Muscle layer of duodenum (tissue), 2 donors: ENCODE measurements at regions not wholly inside any gene's neighbourhood (a gene's known extent, or its start where the extent isn't known, plus 50 kb on each side); places are given as distances from the start of the nearest gene placed in this dataset.

Source experiments
- H3K27ac ChIP-seq: one replicate; pipeline ENCODE4 v1.7.0; 2013; ENCODE audit warnings: mild to moderate bottlenecking, low read length
- H3K27me3 ChIP-seq: one replicate; pipeline ENCODE4 v1.7.0; 2013; ENCODE audit warnings: low read depth, mild to moderate bottlenecking, control low read depth, low read length
- H3K36me3 ChIP-seq, 2 donors: one replicate each; pipeline ENCODE4 v1.7.0; 2013; ENCODE audit warnings: low read length in 2 of 2, control low read depth in 1 of 2, mild to moderate bottlenecking in 1 of 2; ENCODE audit not compliant: insufficient read depth in 2 of 2, control insufficient read depth in 1 of 2
- H3K4me1 ChIP-seq, 2 donors: one replicate each; pipeline ENCODE4 v1.7.0; 2013; ENCODE audit warnings: low read length in 2 of 2, mild to moderate bottlenecking in 2 of 2, control low read depth in 1 of 2, moderate library complexity in 1 of 2; ENCODE audit not compliant: insufficient read depth in 2 of 2, control insufficient read depth in 1 of 2
- H3K4me3 ChIP-seq, 2 donors: one replicate each; pipeline ENCODE4 v1.7.0; 2013; ENCODE audit warnings: low read length in 2 of 2, low read depth in 1 of 2, mild to moderate bottlenecking in 1 of 2
- H3K9me3 ChIP-seq, 2 donors: one replicate each; pipeline ENCODE4 v1.7.0; 2013; ENCODE audit warnings: low read length in 2 of 2, control low read depth in 1 of 2, mild to moderate bottlenecking in 1 of 2; ENCODE audit not compliant: control insufficient read depth in 1 of 2
- donor health status: healthy.

DNA sequence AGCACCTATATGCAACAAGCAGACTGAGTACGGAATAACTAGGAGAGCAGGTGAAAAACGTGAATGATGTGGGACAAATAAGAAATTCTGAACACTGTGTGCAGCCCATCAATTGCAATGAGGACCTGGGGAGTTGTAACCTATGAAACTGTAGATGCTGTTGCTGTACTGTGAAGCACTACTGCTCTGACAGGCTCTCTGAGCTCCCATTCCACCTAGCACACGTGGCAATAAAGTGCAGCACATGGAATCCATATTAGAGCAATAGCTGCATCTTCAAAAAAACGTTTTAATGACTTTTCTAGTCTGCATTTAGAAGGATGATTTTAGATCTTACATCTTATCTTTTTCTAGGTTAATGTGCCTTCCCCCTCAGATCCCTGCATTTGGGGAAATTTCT, 748.7 kb upstream of the GOLIM4 start:
- H3K4me1 ChIP-seq, result no peaks in the 10 kb centered on the region
- no peaks in the 10 kb centered on the region for H3K27me3 ChIP-seq
- no peaks in the 10 kb centered on the region for H3K36me3 ChIP-seq
- H3K27ac ChIP-seq, result no peak overlapping the region
- H3K9me3 ChIP-seq, result no peaks in the 10 kb centered on the region
- no peak overlapping the region for H3K4me3 ChIP-seq

DNA sequence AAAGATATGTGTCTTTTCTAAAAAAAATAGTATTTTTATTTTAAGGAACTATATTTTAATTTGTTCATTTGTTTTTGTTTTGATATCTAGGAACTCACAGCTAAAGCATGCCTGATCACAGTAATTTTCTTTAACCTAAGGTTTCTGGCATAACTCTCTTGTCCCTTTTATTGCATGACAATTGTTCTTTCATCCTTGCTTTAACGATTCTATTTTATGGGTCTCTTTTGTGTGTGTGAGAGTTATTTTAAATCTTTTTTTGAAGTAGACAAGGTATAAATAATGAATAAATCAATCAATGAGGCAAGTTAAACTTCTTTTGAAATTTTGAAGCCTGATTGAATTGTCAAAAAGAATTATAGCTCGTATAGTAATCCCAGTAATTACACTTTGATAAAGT, 747.8 kb upstream of the GOLIM4 start:
- Histone ChIP-seq H3K4me3 (no peak overlapping the region), H3K27me3 (no peaks in the 10 kb centered on the region), H3K36me3 (no peaks in the 10 kb centered on the region), H3K9me3 (no peaks in the 10 kb centered on the region), H3K4me1 (no peaks in the 10 kb centered on the region), H3K27ac (no peak overlapping the region)

DNA sequence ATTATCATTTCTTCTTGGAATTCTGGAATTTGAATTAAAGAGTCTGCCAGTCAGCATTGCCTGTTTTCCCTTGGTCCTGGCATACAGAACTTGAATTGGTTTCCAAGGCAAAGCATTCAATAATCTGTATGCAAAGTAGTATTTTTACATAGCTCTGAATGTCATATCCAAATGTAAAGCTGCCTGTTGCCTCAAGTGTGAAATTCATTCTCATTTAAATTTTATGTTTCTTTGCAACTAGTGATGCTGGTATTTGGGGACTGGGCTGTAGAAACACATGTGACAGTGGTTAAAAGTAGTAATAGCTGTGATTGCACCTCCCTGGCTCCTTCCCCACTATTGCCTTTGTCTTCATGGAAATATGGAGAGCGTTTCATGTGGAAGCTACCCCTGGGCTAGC, 743.9 kb upstream of the GOLIM4 start:
- no peak overlapping the region for H3K27ac ChIP-seq
- H3K4me1 ChIP-seq, result no peaks in the 10 kb centered on the region
- no peaks in the 10 kb centered on the region for H3K27me3 ChIP-seq
- no peak overlapping the region for H3K4me3 ChIP-seq
- no peaks in the 10 kb centered on the region for H3K9me3 ChIP-seq
- H3K36me3 ChIP-seq, result no peaks in the 10 kb centered on the region

DNA sequence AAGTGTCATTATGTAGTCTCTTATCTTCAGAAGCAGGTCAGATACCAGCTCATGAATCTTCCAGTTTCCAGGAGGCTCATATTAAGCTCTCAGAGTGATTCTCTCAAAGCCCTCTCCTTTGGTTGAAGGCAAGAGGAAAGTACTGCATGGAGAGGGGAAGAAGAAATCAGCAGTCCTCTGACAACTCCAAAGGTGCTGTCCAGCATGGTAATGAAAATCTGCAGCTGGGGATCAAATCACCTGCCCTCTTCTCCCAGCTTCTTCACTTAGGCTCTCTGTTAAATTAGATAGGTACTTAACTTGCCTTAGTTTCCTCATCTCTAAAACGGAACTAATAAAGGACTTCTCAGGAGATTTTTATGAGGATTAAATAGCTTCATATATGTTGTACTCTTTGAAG, 738.8 kb upstream of the GOLIM4 start:
- Histone ChIP-seq H3K36me3 (no peaks in the 10 kb centered on the region), H3K4me1 (no peaks in the 10 kb centered on the region), H3K4me3 (no peak overlapping the region)

DNA sequence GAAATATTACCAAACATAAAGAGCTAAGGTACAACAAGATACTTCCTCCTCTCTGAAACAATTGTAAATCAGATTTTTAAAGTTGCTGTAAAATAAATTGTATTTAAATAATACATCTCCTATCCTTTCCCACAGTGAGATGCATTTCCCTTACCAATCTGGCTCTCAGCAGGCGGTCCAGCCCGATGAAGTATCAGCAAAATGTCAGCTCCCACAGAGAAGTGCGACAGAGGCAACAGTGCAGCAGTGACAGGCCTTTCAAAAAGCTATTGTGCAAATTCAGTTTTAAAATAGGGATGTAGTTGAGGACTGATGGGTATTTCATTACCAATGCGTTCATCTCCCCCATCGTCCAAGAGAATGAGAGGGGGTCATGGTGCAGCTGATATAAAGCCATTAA, 733.2 kb upstream of the GOLIM4 start:
- no peaks in the 10 kb centered on the region for H3K9me3 ChIP-seq
- H3K36me3 ChIP-seq, result no peaks in the 10 kb centered on the region
- H3K27ac ChIP-seq, result no peak overlapping the region
- no peaks in the 10 kb centered on the region for H3K27me3 ChIP-seq
- H3K4me3 ChIP-seq, result no peak overlapping the region
- H3K4me1 ChIP-seq, result no peaks in the 10 kb centered on the region

More for the DNA sequence above, 738.8 kb upstream of the GOLIM4 start:
- Histone ChIP-seq H3K9me3 (no peaks in the 10 kb centered on the region), H3K27me3 (no peaks in the 10 kb centered on the region), H3K27ac (no peak overlapping the region)

DNA sequence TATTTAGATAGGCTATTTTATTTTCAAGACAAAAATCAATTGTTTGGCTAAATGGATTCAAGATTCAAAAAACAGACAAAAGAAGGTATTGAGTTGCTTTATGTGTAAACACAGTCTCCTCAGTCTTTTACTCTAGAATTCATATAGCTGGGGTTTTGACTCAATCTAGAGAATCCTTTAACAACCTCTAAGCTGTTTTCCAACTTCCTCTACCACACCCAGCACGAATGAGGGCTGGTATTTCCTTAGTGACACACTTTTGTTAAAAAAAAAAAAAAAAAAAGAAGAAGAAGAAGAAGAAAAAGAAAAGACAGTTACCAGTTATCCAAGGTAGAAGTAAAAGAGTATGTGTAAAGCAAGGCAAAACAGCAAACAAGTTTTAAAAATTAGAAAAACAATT, 732.8 kb upstream of the GOLIM4 start:
- Histone ChIP-seq H3K27me3 (no peaks in the 10 kb centered on the region), H3K4me3 (no peak overlapping the region), H3K27ac (no peak overlapping the region), H3K9me3 (no peaks in the 10 kb centered on the region), H3K4me1 (no peaks in the 10 kb centered on the region), H3K36me3 (no peaks in the 10 kb centered on the region)

DNA sequence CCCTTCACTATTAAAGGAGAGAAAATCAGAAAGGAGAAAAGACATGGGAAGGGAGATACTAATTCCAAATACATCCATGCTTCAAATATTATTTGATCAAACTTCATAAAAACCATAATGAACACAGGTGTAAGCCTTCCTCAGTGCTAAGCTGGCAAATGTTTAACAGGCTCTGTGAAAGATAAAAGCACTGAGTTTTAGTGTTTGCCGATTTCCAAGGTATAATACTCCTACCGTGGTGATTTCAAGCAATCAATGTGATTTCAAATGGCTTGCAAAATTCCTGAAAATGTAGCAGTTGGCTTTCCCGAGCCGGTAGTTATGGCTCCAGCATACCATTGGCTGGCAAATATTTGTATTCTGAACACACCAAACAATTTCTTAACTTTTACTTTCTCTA, 732.3 kb upstream of the GOLIM4 start:
- Histone ChIP-seq H3K9me3 (no peaks in the 10 kb centered on the region), H3K27me3 (no peaks in the 10 kb centered on the region), H3K4me3 (no peak overlapping the region), H3K4me1 (no peaks in the 10 kb centered on the region), H3K36me3 (no peaks in the 10 kb centered on the region), H3K27ac (no peak overlapping the region)

DNA sequence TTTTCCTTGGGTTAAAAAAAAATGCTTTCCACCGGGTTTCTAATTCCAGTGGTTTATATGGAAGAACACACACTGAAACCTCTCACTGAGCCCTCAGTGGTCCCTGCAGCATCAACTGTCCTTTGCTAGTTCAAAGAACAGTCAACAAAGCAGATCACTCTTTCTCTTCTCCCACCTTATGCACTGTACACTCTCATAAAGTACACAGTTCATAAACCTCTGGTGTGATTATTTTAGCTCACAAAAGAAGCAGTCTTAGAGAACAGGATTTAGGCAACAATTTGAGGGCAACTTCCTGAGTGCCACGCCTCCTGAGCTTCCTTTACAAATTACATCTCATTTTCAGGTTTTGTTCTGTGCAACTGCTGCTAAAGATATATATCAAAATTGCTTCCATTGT, 728.4 kb upstream of the GOLIM4 start:
- Histone ChIP-seq H3K9me3 (no peaks in the 10 kb centered on the region), H3K4me1 (no peaks in the 10 kb centered on the region), H3K27me3 (no peaks in the 10 kb centered on the region), H3K4me3 (no peak overlapping the region), H3K36me3 (no peaks in the 10 kb centered on the region), H3K27ac (no peak overlapping the region)

DNA sequence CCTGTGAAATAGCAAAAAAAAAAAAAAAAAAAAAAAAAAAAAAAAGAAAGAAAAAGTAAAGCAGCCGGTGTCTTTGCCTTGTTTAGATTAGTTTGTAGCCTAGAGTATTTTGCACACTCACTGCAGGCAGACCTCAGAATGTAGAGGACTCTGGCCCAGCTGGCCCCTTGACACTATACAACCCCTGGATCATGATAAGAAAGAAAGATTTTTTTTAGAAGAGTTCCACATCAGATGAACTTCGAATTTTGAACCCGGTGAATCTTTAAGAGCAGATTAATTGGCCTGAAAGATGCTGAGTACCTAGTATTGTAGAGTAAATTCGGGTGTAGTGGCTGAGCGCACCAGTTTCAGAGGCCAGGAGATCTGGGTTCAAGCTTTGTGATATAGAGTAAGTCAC, 727.7 kb upstream of the GOLIM4 start:
- Histone ChIP-seq H3K27ac (no peak overlapping the region), H3K4me3 (no peak overlapping the region), H3K27me3 (no peaks in the 10 kb centered on the region), H3K36me3 (no peaks in the 10 kb centered on the region), H3K9me3 (no peaks in the 10 kb centered on the region), H3K4me1 (no peaks in the 10 kb centered on the region)

DNA sequence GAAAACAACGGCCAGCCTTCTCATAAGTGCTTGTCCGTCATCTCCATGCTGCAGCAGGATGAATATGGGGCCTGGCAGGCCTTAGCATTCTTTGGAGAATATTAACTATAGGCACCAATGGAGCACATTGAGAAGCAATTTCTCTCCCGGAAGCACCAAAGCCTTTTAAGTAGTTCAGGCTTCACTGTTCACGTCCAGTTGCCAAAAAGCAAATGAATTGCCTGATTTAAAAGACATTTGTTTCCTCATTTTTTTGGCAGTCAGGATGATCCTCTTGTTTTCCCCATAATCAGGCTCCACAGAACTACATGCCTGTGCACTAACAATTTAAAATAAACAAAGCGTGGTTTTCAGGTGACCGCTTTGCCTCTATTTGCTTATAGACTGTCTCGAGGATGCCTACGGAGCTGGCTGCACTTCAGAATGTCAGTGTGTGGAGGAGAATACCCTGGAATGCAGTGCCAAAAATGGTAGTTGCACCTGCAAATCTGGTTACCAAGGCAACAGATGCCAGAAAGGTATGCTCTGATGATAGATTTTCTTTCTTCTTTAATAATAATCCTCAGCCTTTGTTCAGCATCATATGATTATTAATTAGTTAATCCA, 725.2 kb upstream of the GOLIM4 start:
- Histone ChIP-seq H3K27ac (no peak overlapping the region), H3K27me3 (no peaks in the 10 kb centered on the region), H3K36me3 (no peaks in the 10 kb centered on the region), H3K9me3 (no peaks in the 10 kb centered on the region), H3K4me1 (no peaks in the 10 kb centered on the region), H3K4me3 (no peak overlapping the region)

DNA sequence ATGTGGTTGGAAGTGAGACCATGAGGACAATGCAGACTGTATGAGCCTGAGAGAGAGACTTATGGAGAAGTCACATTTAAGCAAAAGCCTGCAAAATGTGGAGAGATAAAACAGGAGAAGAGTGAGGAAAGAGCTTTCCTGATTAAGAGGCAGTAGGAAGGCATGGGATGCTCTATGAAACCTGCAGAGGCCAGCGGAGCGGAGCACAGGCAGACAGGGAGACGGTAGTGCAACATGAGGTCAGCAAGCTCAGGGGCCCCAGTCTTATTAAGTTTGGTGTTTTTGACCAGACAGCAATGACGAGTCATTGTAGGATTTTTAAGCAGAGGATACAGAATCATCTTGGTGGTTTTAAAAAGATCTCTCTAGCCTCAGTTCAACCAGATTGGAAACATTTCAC, 721.5 kb upstream of the GOLIM4 start:
- Histone ChIP-seq H3K27ac (no peak overlapping the region), H3K27me3 (no peaks in the 10 kb centered on the region), H3K36me3 (no peaks in the 10 kb centered on the region), H3K4me1 (no peaks in the 10 kb centered on the region), H3K4me3 (no peak overlapping the region), H3K9me3 (no peaks in the 10 kb centered on the region)

DNA sequence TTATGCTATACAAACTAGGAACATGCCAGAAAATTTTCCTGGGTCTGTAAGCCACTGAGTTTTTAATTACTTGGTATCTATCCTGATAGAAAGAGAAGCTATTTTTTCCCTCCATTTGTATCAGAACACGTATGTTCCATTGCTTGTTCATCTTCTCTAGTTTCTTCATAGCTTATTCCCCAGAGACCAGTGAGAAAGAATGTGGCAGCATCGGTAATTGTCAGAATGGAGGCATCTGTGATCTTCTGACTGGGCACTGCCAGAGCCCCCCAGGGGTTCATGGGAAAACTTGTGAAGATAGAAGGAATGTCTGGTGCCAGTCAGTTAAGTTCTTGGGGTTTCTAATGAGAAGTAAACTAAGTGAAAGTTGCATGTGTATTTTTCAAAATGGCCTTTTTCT, 720.2 kb upstream of the GOLIM4 start:
- no peaks in the 10 kb centered on the region for H3K4me1 ChIP-seq
- no peaks in the 10 kb centered on the region for H3K36me3 ChIP-seq
- H3K27ac ChIP-seq, result no peak overlapping the region
- H3K27me3 ChIP-seq, result no peaks in the 10 kb centered on the region
- H3K9me3 ChIP-seq, result no peaks in the 10 kb centered on the region
- H3K4me3 ChIP-seq, result no peak overlapping the region
